Spleen (tissue), 11 donors: ENCODE measurements at regions not wholly inside any gene's neighbourhood (a gene's known extent, or its start where the extent isn't known, plus 50 kb on each side); places are given as distances from the start of the nearest gene placed in this dataset.

Source experiments
- DNase-seq: peaks from one replicate; pipeline ENCODE4 v3.0.0-alpha.2; 2020
- H3K27ac ChIP-seq, 8 donors: fragments of 200-600 bp; sonication (generic) in 7 of 8; 1 replicate in 4 of 8; 2 replicates in 4 of 8; pipeline versions ENCODE4 v1.5.0 to v1.8.0; 2016 to 2021; ENCODE audit warnings: inconsistent platforms in 4 of 8, mild to moderate bottlenecking in 4 of 8, moderate library complexity in 1 of 8
- H3K27me3 ChIP-seq, 7 donors: fragments of 200-600 bp; sonication (generic) in 6 of 7; replicated peaks in 1 of 7; 1 replicate in 4 of 7; 2 replicates in 3 of 7; pipeline versions ENCODE4 v1.5.0 to v1.8.0; 2016 to 2021; ENCODE audit warnings: inconsistent platforms in 3 of 7, mild to moderate bottlenecking in 1 of 7
- H3K36me3 ChIP-seq, 6 donors: fragments of 200-600 bp; sonication (generic) in 5 of 6; 1 replicate in 4 of 6; 2 replicates in 2 of 6; pipeline versions ENCODE4 v1.5.0 to v1.8.0; 2016 to 2021; ENCODE audit warnings: inconsistent platforms in 2 of 6
- H3K4me1 ChIP-seq, 6 donors: fragments of 200-600 bp; sonication (generic) in 5 of 6; 1 replicate in 3 of 6; 2 replicates in 3 of 6; pipeline versions ENCODE4 v1.5.0 to v1.8.0; 2016 to 2021; ENCODE audit warnings: inconsistent platforms in 3 of 6
- H3K4me3 ChIP-seq, 8 donors: fragments of 200-600 bp; sonication (generic) in 7 of 8; 1 replicate in 4 of 8; 2 replicates in 4 of 8; pipeline versions ENCODE4 v1.5.0 to v1.8.0; 2016 to 2021; ENCODE audit warnings: inconsistent platforms in 4 of 8, mild to moderate bottlenecking in 4 of 8, moderate library complexity in 2 of 8
- H3K9me3 ChIP-seq, 8 donors: fragments of 200-600 bp; sonication (generic) in 7 of 8; 1 replicate in 4 of 8; 2 replicates in 4 of 8; pipeline versions ENCODE4 v1.5.0 to v1.8.0; 2016 to 2021; ENCODE audit warnings: inconsistent platforms in 4 of 8
- POLR2A ChIP-seq, 3 donors: fragments of 450-650 bp; IDR thresholded peaks; one replicate each; pipeline ENCODE4 v1.5.1; 2017; ENCODE audit warnings: antibody characterized with exemption in 3 of 3, mild to moderate bottlenecking in 1 of 3
- POLR2AphosphoS5 ChIP-seq, 3 donors: sonication (generic); formaldehyde crosslinking; IDR thresholded peaks; one replicate each; pipeline ENCODE4 v1.5.1; 2017; ENCODE audit warnings: antibody characterized with exemption in 3 of 3
- WGBS, 5 donors: extraction: QIAGEN DNeasy Blood & Tissue Kit in 3 of 5; methylation state at CpG; one replicate each; pipeline versions ENCODE4 v1.1.5 to v1.1.7; 2013 to 2018; 5-methylcytosine and 5-hydroxymethylcytosine counted together
- intact Hi-C: fragments of 100-400 bp; cut with DNase I; formaldehyde crosslinking; loops from one replicate; pipeline ENCODE4 v1.15.0; 2023; ENCODE audit warnings: low total_unique reads
- TF ChIP-seq, protein P1 (sequence below), 11 experiments: fragments of 200-600 bp in 7 of 11; fragments of 450-650 bp in 4 of 11; sonication (generic) in 4 of 11; IDR thresholded peaks in 8 of 11; conservative IDR thresholded peaks in 3 of 11; 1 replicate in 7 of 11; 2 replicates in 4 of 11; pipeline versions ENCODE4 v1.4.0 to v1.8.0; 2016 to 2021; ENCODE audit warnings: antibody characterized with exemption in 11 of 11, inconsistent platforms in 4 of 11, mild to moderate bottlenecking in 1 of 11
- donor health status: healthy with polysubstance abuse.
- donor health status: DM: no; HTN: no; CAD: no; lungs with moderate emphysema.
- donor health status: DM: no; HTN: no; CAD: no.
- donor health status: Bipolar disorder and iron deficiency.
- donor health status: healthy.
- donor health status: DM: no; HTN: no; CAD: no.
- donor health status: DM: yes; HTN: yes; CAD: no.

DNA sequence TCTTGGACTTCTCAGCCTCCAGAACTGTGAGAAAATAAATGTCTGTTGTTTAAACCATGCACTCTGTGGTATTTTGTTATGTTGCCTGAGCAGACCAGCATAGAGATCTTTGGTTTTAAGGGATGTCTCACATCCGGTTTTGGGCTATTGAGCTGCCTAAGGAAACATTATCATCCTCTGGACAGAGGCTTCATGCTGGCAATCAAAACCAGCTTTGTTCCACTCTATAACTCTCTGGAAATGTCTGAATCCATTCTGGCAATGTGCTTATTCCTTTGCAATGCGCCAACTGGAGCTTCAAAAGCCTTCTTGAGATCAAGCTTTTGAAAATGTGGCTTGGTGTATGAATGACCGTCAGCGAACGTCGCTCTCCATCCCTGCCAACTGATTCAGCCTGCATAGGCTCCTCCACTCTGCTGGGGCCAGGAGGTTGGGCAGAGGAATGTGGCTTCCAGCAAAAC, 183.6 kb upstream of the MGAT5 start:
- Histone ChIP-seq H3K4me3 (no peak overlapping the region), H3K27ac (no peak overlapping the region), H3K36me3 (no peaks in the 10 kb centered on the region), H3K27me3 (no peaks in the 10 kb centered on the region), H3K9me3 (peaks cover 0 to 10% (median 0%) of the 10 kb centered on the region in 8 donors), H3K4me1 (peaks cover 0 to 9% (median 0%) of the 10 kb centered on the region in 6 donors)
- TF ChIP-seq, protein P1, sequence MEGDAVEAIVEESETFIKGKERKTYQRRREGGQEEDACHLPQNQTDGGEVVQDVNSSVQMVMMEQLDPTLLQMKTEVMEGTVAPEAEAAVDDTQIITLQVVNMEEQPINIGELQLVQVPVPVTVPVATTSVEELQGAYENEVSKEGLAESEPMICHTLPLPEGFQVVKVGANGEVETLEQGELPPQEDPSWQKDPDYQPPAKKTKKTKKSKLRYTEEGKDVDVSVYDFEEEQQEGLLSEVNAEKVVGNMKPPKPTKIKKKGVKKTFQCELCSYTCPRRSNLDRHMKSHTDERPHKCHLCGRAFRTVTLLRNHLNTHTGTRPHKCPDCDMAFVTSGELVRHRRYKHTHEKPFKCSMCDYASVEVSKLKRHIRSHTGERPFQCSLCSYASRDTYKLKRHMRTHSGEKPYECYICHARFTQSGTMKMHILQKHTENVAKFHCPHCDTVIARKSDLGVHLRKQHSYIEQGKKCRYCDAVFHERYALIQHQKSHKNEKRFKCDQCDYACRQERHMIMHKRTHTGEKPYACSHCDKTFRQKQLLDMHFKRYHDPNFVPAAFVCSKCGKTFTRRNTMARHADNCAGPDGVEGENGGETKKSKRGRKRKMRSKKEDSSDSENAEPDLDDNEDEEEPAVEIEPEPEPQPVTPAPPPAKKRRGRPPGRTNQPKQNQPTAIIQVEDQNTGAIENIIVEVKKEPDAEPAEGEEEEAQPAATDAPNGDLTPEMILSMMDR (IDR thresholded peaks at IDR 0.05 in 8 of 11, conservative IDR thresholded peaks at IDR 0.05 in 3 of 11): no peak
- TF ChIP-seq POLR2AphosphoS5 (IDR thresholded peaks at IDR 0.05) (no peak), POLR2A (IDR thresholded peaks at IDR 0.05) (no peak)
- intact Hi-C loops: no loop called here
- no peak for DNase-seq
- 94 to 98% (median 94%) methylated on average over 6 of the region's 6 CpGs for WGBS, 5 donors

DNA sequence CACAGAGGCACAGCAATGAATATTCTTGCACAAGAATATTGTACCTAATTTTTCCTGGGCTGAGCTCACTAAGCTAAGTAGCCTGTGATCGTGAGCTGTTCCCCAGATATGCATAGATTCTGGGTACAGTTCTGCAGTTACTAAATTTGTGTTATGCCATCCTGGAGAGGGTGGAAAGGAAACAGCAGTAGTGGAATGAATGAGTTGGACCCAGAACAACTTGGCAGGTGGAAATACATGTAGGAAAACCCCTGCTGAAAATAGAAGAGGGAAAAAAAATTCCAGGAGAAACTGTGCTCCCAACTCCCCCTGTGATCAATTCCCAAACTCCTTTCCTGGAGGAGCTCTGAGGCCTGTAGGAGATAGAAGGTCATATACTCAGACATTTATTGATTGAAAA, 181.5 kb upstream of the MGAT5 start:
- Histone ChIP-seq H3K4me3 (no peak overlapping the region), H3K4me1 (peaks cover 0 to 9% (median 0%) of the 10 kb centered on the region in 6 donors), H3K27ac (no peak overlapping the region), H3K36me3 (no peaks in the 10 kb centered on the region), H3K27me3 (peaks cover 0 to 7% (median 0%) of the 10 kb centered on the region in 7 donors), H3K9me3 (peaks cover 0 to 20% (median 0%) of the 10 kb centered on the region in 8 donors)
- 71 to 93% (median 78%) methylated on average over 1 of the region's 1 CpG for WGBS, 5 donors
- DNase-seq: no peak
- TF ChIP-seq, protein P1 (IDR thresholded peaks at IDR 0.05 in 8 of 11, conservative IDR thresholded peaks at IDR 0.05 in 3 of 11): no peak
- TF ChIP-seq POLR2A (IDR thresholded peaks at IDR 0.05) (no peak), POLR2AphosphoS5 (IDR thresholded peaks at IDR 0.05) (no peak)
- intact Hi-C loops: no loop called here

DNA sequence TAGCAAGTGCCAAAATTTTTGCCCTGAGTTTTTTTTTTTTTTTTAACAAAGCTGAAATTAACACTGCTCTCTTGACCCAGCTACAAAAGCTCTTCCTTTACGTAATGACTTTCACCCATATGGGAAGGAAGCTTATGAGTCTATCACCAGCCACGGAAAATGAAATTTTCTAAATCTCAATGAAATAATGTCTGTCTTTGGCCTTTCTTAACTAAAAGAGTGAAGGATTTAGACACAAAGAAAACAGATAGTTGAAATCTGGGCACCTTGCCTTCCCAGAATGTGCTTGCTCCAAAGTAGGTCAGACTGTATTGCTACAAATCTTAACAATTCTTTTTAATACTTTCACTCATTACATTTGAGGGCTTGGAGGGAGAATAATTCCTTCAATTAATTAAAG, 180.8 kb upstream of the MGAT5 start:
- peaks cover 0 to 20% (median 0%) of the 10 kb centered on the region in 8 donors for H3K9me3 ChIP-seq
- H3K4me3 ChIP-seq: no peak overlapping the region
- peaks cover 0 to 9% (median 0%) of the 10 kb centered on the region in 6 donors for H3K4me1 ChIP-seq
- no peak for DNase-seq
- peaks cover 0 to 7% (median 0%) of the 10 kb centered on the region in 7 donors for H3K27me3 ChIP-seq
- no peak for TF ChIP-seq POLR2A (IDR thresholded peaks at IDR 0.05)
- no peak for TF ChIP-seq POLR2AphosphoS5 (IDR thresholded peaks at IDR 0.05)
- no peak overlapping the region for H3K27ac ChIP-seq
- WGBS, 5 donors: 49 to 64% (median 59%) methylated on average over 2 of the region's 2 CpGs
- no peaks in the 10 kb centered on the region for H3K36me3 ChIP-seq
- intact Hi-C loops: no loop called here

DNA sequence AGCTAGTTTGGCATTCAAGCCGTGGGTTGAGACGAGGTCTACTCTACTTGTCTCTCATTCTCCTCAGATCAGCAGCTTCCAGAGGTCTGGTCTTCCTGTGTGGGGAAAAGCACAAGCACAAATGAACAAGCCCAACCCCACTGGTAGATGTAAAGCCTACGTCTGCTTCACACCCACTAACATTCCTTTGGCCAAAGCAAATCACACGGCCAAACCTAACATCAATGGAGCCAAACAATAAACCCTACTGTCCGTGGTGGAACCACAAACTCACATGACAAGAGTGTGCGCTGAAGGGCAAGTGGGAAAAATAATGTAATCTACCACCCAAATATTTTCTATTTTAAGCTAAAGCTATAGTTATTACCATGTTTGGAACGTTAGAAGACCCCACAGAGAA, 179.3 kb upstream of the MGAT5 start:
- H3K9me3 ChIP-seq: peaks cover 0 to 20% (median 0%) of the 10 kb centered on the region in 8 donors
- no peak for DNase-seq
- no peaks in the 10 kb centered on the region for H3K36me3 ChIP-seq
- intact Hi-C loops: no loop called here
- H3K27ac ChIP-seq: no peak overlapping the region
- peaks cover 0 to 12% (median 0%) of the 10 kb centered on the region in 6 donors for H3K4me1 ChIP-seq
- peaks cover 0 to 7% (median 0%) of the 10 kb centered on the region in 7 donors for H3K27me3 ChIP-seq
- 75 to 87% (median 84%) methylated on average over 7 of the region's 7 CpGs for WGBS, 5 donors
- H3K4me3 ChIP-seq: no peak overlapping the region
- TF ChIP-seq POLR2A (IDR thresholded peaks at IDR 0.05) (no peak), POLR2AphosphoS5 (IDR thresholded peaks at IDR 0.05) (no peak)
- TF ChIP-seq, protein P1 (IDR thresholded peaks at IDR 0.05 in 8 of 11, conservative IDR thresholded peaks at IDR 0.05 in 3 of 11): no peak
